ENCODE measurements at regions not wholly inside any gene's neighbourhood (a gene's known extent, or its start where the extent isn't known, plus 50 kb on each side); places are given as distances from the start of the nearest gene placed in this dataset.

DNA sequence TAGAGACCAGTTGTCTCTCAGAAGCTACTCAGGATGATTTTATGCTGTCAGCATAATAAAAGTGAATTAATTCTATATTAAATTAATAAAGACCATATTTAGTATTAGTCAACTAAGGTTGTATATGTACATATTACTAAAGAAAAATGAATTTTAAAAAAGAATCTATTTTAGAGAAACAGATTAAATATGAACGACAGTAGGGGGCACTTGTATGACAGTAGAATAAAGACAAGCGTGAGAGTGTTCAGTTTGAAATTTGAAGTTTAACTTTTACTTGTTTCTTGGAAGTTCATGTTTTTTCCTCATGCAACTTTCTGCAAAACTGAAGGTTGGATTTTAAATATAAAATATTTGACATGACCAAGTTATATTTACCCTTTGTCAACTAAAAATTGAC is 67.9 kb upstream of the MACF1 start:
- no peak for DNase-seq

DNA sequence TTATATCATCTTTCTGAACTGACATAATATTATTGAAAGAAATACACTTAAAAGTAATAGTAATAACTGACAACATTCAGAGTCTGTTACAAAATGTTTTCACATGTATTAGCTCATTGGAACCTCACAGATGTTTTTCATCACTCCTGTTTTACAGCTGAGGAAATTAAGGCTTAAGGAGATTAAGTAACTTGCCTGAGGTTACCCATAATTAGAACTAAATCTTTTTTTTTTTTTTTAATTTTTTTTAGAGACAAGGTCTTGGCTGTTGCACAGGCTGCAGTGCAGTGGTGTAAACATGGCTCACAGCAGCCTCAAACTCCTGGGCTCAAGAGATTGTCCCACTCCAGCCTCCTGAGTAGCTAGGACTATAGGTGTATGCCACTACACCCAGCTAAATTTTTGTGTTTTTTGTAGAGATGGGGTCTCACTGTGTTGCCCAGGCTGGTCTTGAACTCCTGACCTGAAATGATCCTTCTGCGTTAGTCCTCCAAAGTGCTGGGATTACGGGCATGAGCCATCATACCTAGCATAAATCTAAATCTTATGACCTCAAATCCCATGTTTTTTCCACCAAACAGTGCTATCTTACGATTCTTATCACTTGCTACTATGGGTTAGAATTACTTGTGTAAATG is 64.7 kb upstream of the MACF1 start:
- no peak for DNase-seq

DNA sequence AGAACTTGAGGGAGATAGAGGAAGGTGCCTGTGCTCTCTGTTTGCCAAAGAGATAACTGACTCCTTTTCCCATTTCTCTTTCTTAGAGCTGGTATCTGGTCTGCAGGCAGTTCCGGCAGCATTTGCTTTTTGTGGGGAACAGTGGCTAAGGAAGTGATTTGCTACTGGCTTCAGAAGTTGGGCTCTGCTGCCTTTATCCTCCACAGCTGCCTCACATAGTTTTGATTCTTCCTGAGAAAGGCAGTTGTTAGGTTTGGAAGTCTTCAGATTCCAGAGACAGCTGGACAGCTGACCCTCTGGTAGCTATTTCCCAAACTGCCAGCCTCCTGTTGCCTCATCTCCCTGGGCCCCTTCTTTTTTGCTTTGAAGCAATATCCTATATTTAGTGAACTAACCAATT is 62.6 kb upstream of the MACF1 start:
- DNase-seq: no peak

- DNase-seq: no peak
Observed at GRCh38 chr1:39142401-39143060, 62.0 kb upstream of the MACF1 start.

GRCh38 chr1:39144924-39145323 is 59.6 kb upstream of the MACF1 start:
- DNase-seq: no peak

GRCh38 chr1:39145331-39145965 is 59.0 kb upstream of the MACF1 start:
- DNase-seq: peak; percentile 51 to 77 (median 67)

DNA sequence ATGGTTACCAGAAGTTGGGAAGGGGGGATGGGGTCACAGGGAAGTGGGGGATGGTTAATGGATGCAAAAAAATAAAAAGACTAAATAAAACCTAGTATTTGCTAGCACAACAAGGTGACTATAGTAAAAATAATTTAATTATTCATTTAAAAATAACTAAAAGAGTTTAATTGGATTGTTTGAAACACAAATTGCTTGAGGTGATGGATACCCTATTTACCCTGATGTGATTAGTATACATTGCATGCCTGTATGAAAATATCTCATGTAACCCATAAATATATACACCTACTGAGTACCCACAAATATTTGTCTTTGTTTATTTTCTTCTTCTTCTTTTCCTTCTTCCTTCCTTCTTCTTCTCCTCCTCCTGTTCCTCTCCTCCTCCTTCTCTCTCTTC is 57.8 kb upstream of the MACF1 start:
- DNase-seq: no peak

DNA sequence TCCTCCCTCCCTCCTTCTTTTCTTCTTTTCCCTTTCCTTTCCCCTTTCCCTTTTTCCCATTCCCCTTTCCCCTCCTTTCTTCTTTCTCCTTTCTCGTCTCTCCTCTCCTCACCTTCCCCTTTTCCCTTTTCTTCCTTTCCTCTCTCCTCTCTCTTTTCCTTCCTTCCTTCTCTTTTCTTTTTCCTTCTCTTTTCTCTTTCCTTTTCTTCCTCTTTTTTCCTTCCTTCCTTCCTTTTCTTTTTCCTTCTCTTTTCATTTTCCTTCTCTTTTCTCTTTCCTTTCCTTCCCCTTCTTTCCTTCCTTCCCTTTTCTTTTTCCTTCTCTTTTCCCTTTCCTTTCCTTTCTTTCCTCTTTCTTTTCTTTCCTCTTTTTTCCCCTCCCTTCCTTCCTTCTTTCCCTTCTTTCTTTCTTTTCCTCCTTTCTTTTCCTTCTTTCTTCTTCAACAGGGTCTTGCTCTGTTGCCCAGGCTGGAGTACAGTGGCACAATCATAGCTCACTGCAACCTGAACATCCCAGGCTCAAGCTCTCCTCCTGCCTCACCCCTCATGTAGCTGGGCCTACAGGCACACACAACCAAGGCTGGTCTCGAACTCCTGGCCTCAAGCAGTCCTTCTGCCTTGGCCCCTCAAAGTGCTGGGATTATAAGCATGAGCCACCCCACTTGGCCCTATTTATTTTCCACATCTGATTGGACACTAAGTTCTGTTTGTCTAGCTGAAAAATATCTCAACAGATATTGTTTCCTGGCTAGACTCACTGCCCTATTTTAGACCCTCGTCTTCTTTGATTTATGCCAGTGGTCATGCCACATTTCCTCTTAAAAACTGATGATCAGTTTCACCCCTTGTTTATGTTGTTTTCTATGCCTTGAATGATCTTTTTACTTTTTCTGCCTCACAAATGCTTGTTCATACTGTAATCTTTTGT is 57.1 kb upstream of the MACF1 start:
- no peak for DNase-seq

GRCh38 chr1:39148942-39149341 is 55.6 kb upstream of the MACF1 start:
- no peak for DNase-seq

GRCh38 chr1:39149509-39149908 is 55.0 kb upstream of the MACF1 start:
- DNase-seq: no peak

- no peak for DNase-seq
Observed at GRCh38 chr1:39150779-39151178, 53.7 kb upstream of the MACF1 start.

GRCh38 chr1:39151267-39151666 is 53.2 kb upstream of the MACF1 start:
- no peak for DNase-seq

DNA sequence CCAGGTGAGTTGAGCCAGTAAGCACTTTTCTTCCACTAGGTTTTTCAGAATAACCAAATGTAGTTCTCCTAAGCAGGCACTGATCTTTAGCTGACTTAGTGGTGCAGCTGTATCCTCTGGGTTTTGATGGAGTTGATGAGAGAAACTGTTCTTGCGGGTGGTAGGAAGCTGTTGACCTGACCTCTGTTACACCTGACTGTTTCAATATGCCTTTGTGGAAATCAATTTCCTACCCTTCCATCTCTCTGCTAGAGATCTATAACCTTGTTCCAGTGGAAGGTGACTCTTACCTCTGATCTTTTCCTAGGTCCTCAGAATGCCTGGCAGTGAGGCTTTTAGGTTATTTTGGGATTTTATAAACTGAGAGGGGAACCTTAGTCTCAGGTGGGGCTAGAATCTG is 51.6 kb upstream of the MACF1 start:
- DNase-seq: no peak

DNA sequence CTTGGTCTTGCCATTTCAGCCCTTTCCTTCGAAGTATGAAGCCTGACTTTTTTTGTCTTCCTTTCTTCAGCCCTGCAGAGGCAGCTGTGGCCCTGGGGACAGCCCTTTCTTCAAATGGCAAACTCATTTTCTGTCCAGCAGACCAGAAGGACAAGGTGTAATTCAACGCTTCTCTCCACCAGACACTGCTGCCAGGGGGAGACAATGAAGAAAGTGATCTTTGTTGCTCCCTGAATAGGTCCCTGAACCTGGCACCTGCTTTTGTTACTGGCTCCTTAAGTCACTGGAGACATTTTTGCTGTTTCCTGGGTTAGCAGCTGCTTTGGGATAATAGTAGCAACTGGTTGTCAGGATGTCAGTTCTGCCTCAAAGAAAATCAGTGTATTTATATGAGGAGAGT is 50.8 kb upstream of the MACF1 start:
- DNase-seq: no peak

- peak; percentile 52 to 77 (median 74) for DNase-seq
Observed at GRCh38 chr1:39154553-39155421, 49.7 kb upstream of the MACF1 start.

Data from suppressor macrophage treated with lipopolysaccharide for 1 hour (primary cell).